NT2/D1 (cell line): ENCODE measurements at regions not wholly inside any gene's neighbourhood (a gene's known extent, or its start where the extent isn't known, plus 50 kb on each side); places are given as distances from the start of the nearest gene placed in this dataset.

Source experiments
- DNase-seq: peaks from one replicate; pipeline ENCODE4 v3.0.0-alpha.2; 2011; ENCODE audit warnings: low read depth, low spot score
- H3K27me3 ChIP-seq: 2 replicates; pipeline ENCODE4 v1.6.0; 2011; ENCODE audit warnings: mild to moderate bottlenecking; ENCODE audit not compliant: insufficient read length, insufficient read depth
- H3K36me3 ChIP-seq: 2 replicates; pipeline ENCODE4 v1.6.1; 2011; ENCODE audit warnings: mild to moderate bottlenecking, low read length, mixed read lengths; ENCODE audit not compliant: insufficient read depth, insufficient read length
- H3K4me1 ChIP-seq: 2 replicates; pipeline ENCODE4 v1.5.1; 2011; ENCODE audit not compliant: insufficient read depth, insufficient read length
- H3K4me3 ChIP-seq: 2 replicates; pipeline ENCODE4 v1.5.1; 2011; ENCODE audit warnings: low read depth; ENCODE audit not compliant: insufficient read length
- H3K9ac ChIP-seq: 2 replicates; pipeline ENCODE4 v1.6.0; 2011; ENCODE audit warnings: low read depth; ENCODE audit not compliant: insufficient read length
- H3K9me3 ChIP-seq: 2 replicates; pipeline ENCODE4 v1.5.1; 2011; ENCODE audit warnings: mild to moderate bottlenecking, low read length; ENCODE audit not compliant: insufficient read depth
- SUZ12 ChIP-seq: IDR thresholded peaks from 2 replicates; pipeline ENCODE4 v1.6.1; 2011; ENCODE audit not compliant: insufficient read length, insufficient read depth; ENCODE audit errors: extremely low read depth
- YY1 ChIP-seq: IDR thresholded peaks from 2 replicates; pipeline ENCODE4 v1.6.1; 2011; ENCODE audit not compliant: insufficient read length, insufficient read depth
- ZNF274 ChIP-seq: IDR thresholded peaks from 2 replicates; pipeline ENCODE4 v1.6.1; 2011; ENCODE audit warnings: mild to moderate bottlenecking, low read depth, low read length

DNA sequence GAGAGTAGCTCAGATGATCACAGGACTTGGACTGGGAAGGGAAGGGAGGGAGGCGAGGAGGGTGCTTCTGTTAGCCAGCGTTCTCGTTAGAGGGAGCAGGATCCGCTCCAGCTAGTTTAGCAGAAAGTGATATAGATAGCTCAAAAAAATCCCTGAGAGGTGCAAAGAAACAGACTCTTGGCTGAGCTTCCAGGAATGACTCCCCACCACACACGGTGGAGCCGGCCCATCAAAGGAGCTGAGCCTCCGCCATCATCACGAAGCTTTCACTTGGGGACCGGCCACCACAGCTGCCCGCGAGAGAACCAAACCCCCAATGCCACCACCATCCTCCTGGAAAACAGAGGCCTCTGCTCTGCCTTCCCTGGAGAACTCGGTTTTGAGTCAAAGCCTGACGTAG is 124.6 kb upstream of the BCL2L14 start:
- no peaks in the 10 kb centered on the region for H3K27me3 ChIP-seq

DNA sequence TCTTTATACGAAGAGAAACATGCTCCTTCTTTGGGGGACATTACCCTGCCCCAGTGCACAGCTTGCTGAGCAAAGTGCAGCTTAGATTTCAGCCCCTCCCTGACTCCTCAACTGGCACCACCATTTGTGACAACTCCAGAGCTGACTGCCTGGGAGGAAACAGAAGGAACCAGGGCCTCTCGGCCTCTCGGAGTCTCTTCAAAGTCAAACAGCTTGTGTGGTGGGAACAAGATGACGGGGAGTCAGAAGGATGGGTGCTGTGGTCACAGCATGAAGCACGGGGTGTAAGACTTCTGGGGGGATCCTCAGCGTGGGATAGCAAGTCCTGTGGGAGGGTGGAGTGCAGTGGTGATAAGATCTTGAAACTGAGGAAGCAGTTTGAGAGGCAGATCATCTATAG is 123.5 kb upstream of the BCL2L14 start:
- TF ChIP-seq YY1, result no peak
- TF ChIP-seq ZNF274, result no peak
- no peak for TF ChIP-seq SUZ12
- no peaks in the 10 kb centered on the region for H3K27me3 ChIP-seq
- H3K4me1 ChIP-seq, result peaks cover 10% of the 10 kb centered on the region
- DNase-seq, result no peak
- H3K4me3 ChIP-seq, result no peak overlapping the region
- no peak overlapping the region for H3K9ac ChIP-seq
- H3K36me3 ChIP-seq, result no peaks in the 10 kb centered on the region
- no peaks in the 10 kb centered on the region for H3K9me3 ChIP-seq

More for the DNA sequence above, 124.6 kb upstream of the BCL2L14 start:
- Histone ChIP-seq H3K9ac (no peak overlapping the region), H3K4me3 (no peak overlapping the region), H3K36me3 (no peaks in the 10 kb centered on the region), H3K4me1 (peaks cover 10% of the 10 kb centered on the region), H3K9me3 (no peaks in the 10 kb centered on the region)
- TF ChIP-seq YY1, result no peak
- no peak for TF ChIP-seq SUZ12
- TF ChIP-seq ZNF274, result no peak
- DNase-seq, result no peak

GRCh38 chr12:11949738-11950411 is 120.9 kb upstream of the BCL2L14 start:
- no peaks in the 10 kb centered on the region for H3K36me3 ChIP-seq
- TF ChIP-seq YY1 (no peak), ZNF274 (no peak)
- no peaks in the 10 kb centered on the region for H3K9me3 ChIP-seq
- no peak overlapping the region for H3K9ac ChIP-seq
- H3K4me1 ChIP-seq, result peaks cover 10% of the 10 kb centered on the region
- no peak overlapping the region for H3K4me3 ChIP-seq
- DNase-seq, result no peak
- no peaks in the 10 kb centered on the region for H3K27me3 ChIP-seq

- TF ChIP-seq YY1 (no peak), SUZ12 (no peak), ZNF274 (no peak)
- Histone ChIP-seq H3K27me3 (no peaks in the 10 kb centered on the region), H3K9me3 (no peaks in the 10 kb centered on the region), H3K4me3 (no peak overlapping the region), H3K36me3 (no peaks in the 10 kb centered on the region), H3K4me1 (peaks cover 10% of the 10 kb centered on the region), H3K9ac (no peak overlapping the region)
- DNase-seq, result no peak
Observed at GRCh38 chr12:11951209-11951608, 119.5 kb upstream of the BCL2L14 start.

GRCh38 chr12:11953523-11953922 is 117.2 kb upstream of the BCL2L14 start:
- no peak for TF ChIP-seq ZNF274
- TF ChIP-seq SUZ12, result no peak
- Histone ChIP-seq H3K4me1 (peaks cover 14% of the 10 kb centered on the region), H3K27me3 (no peaks in the 10 kb centered on the region), H3K9me3 (no peaks in the 10 kb centered on the region), H3K36me3 (no peaks in the 10 kb centered on the region), H3K4me3 (no peak overlapping the region), H3K9ac (no peak overlapping the region)
- no peak for DNase-seq

DNA sequence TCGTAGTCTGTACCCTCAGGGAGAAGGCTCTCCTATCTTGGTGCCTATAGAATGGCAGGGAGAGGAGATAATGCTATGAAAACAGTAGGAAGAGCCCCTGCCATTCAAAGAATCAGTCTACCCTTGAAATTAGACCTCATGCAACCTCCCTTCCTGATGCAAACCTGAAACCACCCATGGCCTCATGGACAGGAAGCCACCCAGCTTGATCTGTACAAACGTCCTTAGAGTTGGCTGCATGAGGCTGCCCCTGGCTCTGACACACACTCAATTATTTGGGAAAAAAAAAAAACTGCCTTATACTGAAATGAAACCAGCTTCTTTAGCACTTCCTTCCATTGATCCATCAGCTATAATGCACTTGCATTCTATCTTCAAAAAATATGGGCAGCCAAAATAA is 116.6 kb upstream of the BCL2L14 start:
- no peaks in the 10 kb centered on the region for H3K27me3 ChIP-seq
- no peaks in the 10 kb centered on the region for H3K9me3 ChIP-seq
- no peak for DNase-seq
- H3K36me3 ChIP-seq, result no peaks in the 10 kb centered on the region
- H3K4me3 ChIP-seq, result no peak overlapping the region
- peaks cover 19% of the 10 kb centered on the region for H3K4me1 ChIP-seq
- TF ChIP-seq YY1 (no peak), ZNF274 (no peak), SUZ12 (no peak)
- H3K9ac ChIP-seq, result no peak overlapping the region

DNA sequence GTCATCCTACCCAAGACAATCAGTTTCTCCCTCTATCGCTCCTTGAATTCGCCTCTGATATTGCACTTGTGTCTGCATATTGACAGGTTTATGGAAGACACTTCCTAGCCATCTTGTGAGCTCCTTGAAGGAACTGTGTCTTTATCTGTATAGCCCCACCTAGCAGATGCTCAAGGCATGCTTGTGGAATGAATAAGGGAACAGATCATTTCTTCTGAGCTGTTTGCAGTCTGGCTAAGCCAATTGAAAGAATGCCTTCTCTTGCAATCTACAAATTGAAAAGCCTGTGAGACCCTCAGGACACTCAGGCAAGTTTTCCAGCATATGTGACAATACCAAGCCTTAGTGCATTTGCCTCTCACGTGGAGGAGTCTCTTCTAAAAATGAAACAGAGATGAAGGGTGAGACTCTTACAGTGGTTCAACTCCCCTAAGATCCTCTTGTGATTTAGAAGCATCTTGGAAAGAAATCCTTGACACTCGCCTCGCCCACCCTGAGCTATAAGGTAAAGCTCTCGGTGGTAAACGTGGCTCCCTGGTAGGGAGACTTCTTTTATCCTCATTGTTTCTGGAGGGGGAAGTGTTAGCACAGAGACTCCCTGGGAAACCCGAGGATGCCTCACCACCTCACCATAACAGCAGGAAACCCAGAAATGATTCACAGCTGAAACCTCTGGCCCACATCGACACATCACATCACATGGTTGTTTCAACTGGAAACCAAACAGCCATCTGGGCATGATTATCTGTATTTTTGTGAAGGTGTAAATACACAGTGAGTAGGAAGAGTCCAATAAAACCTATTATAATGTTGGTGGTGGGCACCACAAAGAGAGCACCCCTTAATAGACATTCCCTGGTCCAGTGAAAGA is 112.3 kb upstream of the BCL2L14 start:
- no peaks in the 10 kb centered on the region for H3K27me3 ChIP-seq
- H3K9me3 ChIP-seq, result no peaks in the 10 kb centered on the region
- H3K4me1 ChIP-seq, result peaks cover 15% of the 10 kb centered on the region
- no peaks in the 10 kb centered on the region for H3K36me3 ChIP-seq
- DNase-seq, result no peak
- no peak overlapping the region for H3K9ac ChIP-seq
- no peak overlapping the region for H3K4me3 ChIP-seq
- TF ChIP-seq YY1, result no peak
- no peak for TF ChIP-seq ZNF274
- TF ChIP-seq SUZ12, result no peak
